HEK293 (cell line): ENCODE measurements at regions not wholly inside any gene's neighbourhood (a gene's known extent, or its start where the extent isn't known, plus 50 kb on each side); places are given as distances from the start of the nearest gene placed in this dataset.
"Not testable (repeated sequence)": the region's sequence is repeated elsewhere in the genome, so short reads cannot be mapped to it uniquely, and the experiment has no call there.

Experiments used
- CTCF ChIA-PET: fragments of 350-600 bp; formaldehyde crosslinking; extraction: SDS; loops from one replicate; lab custom pipeline; 2021; ENCODE audit warnings: antibody characterized with exemption; lab: Yijun Ruan, JAX
- POLR2A ChIA-PET: fragments of 300-600 bp; formaldehyde crosslinking; extraction: SDS; loops from one replicate; lab custom pipeline; 2020; ENCODE audit warnings: antibody characterized with exemption, inconsistent platforms; lab: Yijun Ruan, JAX
- H3K27ac ChIP-seq: fragments of 200-500 bp; sonication (Bioruptor generic); 2 replicates; pipeline ENCODE4 v1.5.1; 2014; ENCODE audit warnings: low read depth, low read length, control low read depth, inconsistent platforms; ENCODE audit errors: extremely low read depth
- H3K36me3 ChIP-seq, 2 experiments: fragments of 200-500 bp in 1 of 2; sonication (Bioruptor generic) in 1 of 2; 1 replicate in 1 of 2; 2 replicates in 1 of 2; pipeline ENCODE4 v1.5.1; 2014 to 2017; ENCODE audit warnings: inconsistent platforms in 2 of 2, low read length in 2 of 2; ENCODE audit not compliant: control insufficient read depth in 2 of 2, insufficient read depth in 1 of 2
- H3K4me1 ChIP-seq: fragments of 200-500 bp; sonication (Bioruptor generic); 2 replicates; pipeline ENCODE4 v1.5.1; 2014; ENCODE audit warnings: mild to moderate bottlenecking, low read length, inconsistent platforms; ENCODE audit not compliant: control insufficient read depth, insufficient read depth
- H3K4me3 ChIP-seq: 2 replicates; pipeline ENCODE4 v1.5.1; 2011; ENCODE audit warnings: low read depth, mild to moderate bottlenecking, control low read depth, low read length, moderate library complexity
- H3K9me3 ChIP-seq: fragments of 200-500 bp; sonication (Bioruptor generic); 2 replicates; pipeline ENCODE4 v1.5.1; 2014; ENCODE audit warnings: low read depth, low read length, inconsistent platforms; ENCODE audit not compliant: control insufficient read depth, insufficient read depth
- BCL11A ChIP-seq: fragments of 450-650 bp; formaldehyde crosslinking; IDR thresholded peaks from 2 replicates; pipeline ENCODE4 v1.5.1; 2016; ENCODE audit warnings: low read depth, missing biosample characterization, missing genetic modification characterization
- CTCF ChIP-seq: fragments of 450-650 bp; formaldehyde crosslinking; IDR thresholded peaks from 2 replicates; pipeline ENCODE4 v1.5.1; 2016; ENCODE audit warnings: missing biosample characterization, missing genetic modification characterization
- GLI2 ChIP-seq: fragments of 450-650 bp; formaldehyde crosslinking; IDR thresholded peaks from 2 replicates; pipeline ENCODE4; 2017; ENCODE audit warnings: missing biosample characterization, missing genetic modification characterization, low read depth, borderline replicate concordance
- IKZF3 ChIP-seq: fragments of 450-650 bp; IDR thresholded peaks from 2 replicates; pipeline ENCODE4 v1.5.0; 2018; ENCODE audit warnings: missing biosample characterization, mild to moderate bottlenecking, missing genetic modification characterization, moderate library complexity
- SP2 ChIP-seq: fragments of 450-650 bp; formaldehyde crosslinking; IDR thresholded peaks from 2 replicates; pipeline ENCODE4 v1.5.1; 2016; ENCODE audit warnings: missing biosample characterization, missing genetic modification characterization
- YY1 ChIP-seq: fragments of 450-650 bp; formaldehyde crosslinking; IDR thresholded peaks from 2 replicates; pipeline ENCODE4 v1.5.1; 2018; ENCODE audit warnings: missing biosample characterization, missing genetic modification characterization
- ZBTB48 ChIP-seq: fragments of 450-650 bp; formaldehyde crosslinking; IDR thresholded peaks from 2 replicates; pipeline ENCODE4 v1.5.1; 2016; ENCODE audit warnings: missing biosample characterization, missing genetic modification characterization
- ZNF10 ChIP-seq: fragments of 450-650 bp; formaldehyde crosslinking; IDR thresholded peaks from 2 replicates; pipeline ENCODE4 v1.5.1; 2017; ENCODE audit warnings: missing biosample characterization, missing genetic modification characterization
- ZNF121 ChIP-seq: fragments of 450-650 bp; formaldehyde crosslinking; IDR thresholded peaks from 2 replicates; pipeline ENCODE4 v1.5.1; 2016; ENCODE audit warnings: missing biosample characterization, missing genetic modification characterization
- ZNF174 ChIP-seq: fragments of 450-650 bp; formaldehyde crosslinking; IDR thresholded peaks from 2 replicates; pipeline ENCODE4 v1.5.0; 2017; ENCODE audit warnings: missing biosample characterization, mild to moderate bottlenecking, missing genetic modification characterization
- ZNF211 ChIP-seq: fragments of 450-650 bp; formaldehyde crosslinking; IDR thresholded peaks from 2 replicates; pipeline ENCODE4 v1.5.1; 2016; ENCODE audit warnings: low read depth, missing biosample characterization, missing genetic modification characterization
- ZNF214 ChIP-seq: fragments of 450-650 bp; formaldehyde crosslinking; IDR thresholded peaks from 2 replicates; pipeline ENCODE4 v1.5.1; 2017; ENCODE audit warnings: missing biosample characterization, mild to moderate bottlenecking, missing genetic modification characterization, borderline replicate concordance
- ZNF223 ChIP-seq: fragments of 450-650 bp; formaldehyde crosslinking; IDR thresholded peaks from 2 replicates; pipeline ENCODE4 v1.5.1; 2016; ENCODE audit warnings: missing biosample characterization, missing genetic modification characterization
- ZNF274 ChIP-seq, 2 experiments: fragments of 200-500 bp in 1 of 2; fragments of 450-650 bp in 1 of 2; sonication (Bioruptor generic) in 1 of 2; formaldehyde crosslinking in 1 of 2; IDR thresholded peaks; 2 replicates each; pipeline versions ENCODE4 v1.5.1 to v1.6.1; 2014 to 2016; ENCODE audit warnings: borderline replicate concordance in 1 of 2, inconsistent platforms in 1 of 2, low read length in 1 of 2, missing biosample characterization in 1 of 2, missing genetic modification characterization in 1 of 2
- ZNF366 ChIP-seq: fragments of 450-650 bp; formaldehyde crosslinking; conservative IDR thresholded peaks from 2 replicates; pipeline ENCODE4 v1.5.1; 2016; ENCODE audit warnings: missing biosample characterization, missing genetic modification characterization
- ZNF529 ChIP-seq: fragments of 450-650 bp; formaldehyde crosslinking; IDR thresholded peaks from 2 replicates; pipeline ENCODE4 v1.5.1; 2017; ENCODE audit warnings: missing genetic modification characterization, missing biosample characterization; ENCODE audit not compliant: insufficient replicate concordance
- ZNF530 ChIP-seq: fragments of 450-650 bp; formaldehyde crosslinking; IDR thresholded peaks from 2 replicates; pipeline ENCODE4 v1.5.1; 2016; ENCODE audit warnings: low read depth, missing biosample characterization, missing genetic modification characterization
- ZNF544 ChIP-seq: fragments of 450-650 bp; formaldehyde crosslinking; IDR thresholded peaks from 2 replicates; pipeline ENCODE4 v1.5.0; 2017; ENCODE audit warnings: missing biosample characterization, missing genetic modification characterization
- ZNF623 ChIP-seq: fragments of 450-650 bp; formaldehyde crosslinking; IDR thresholded peaks from 2 replicates; pipeline ENCODE4 v1.5.1; 2016; ENCODE audit warnings: missing biosample characterization, missing genetic modification characterization
- ZNF701 ChIP-seq: fragments of 450-650 bp; formaldehyde crosslinking; IDR thresholded peaks from 2 replicates; pipeline ENCODE4 v1.5.1; 2016; ENCODE audit warnings: missing biosample characterization, missing genetic modification characterization
- ZNF747 ChIP-seq: fragments of 450-650 bp; formaldehyde crosslinking; IDR thresholded peaks from 2 replicates; pipeline ENCODE4 v1.5.1; 2016; ENCODE audit warnings: missing biosample characterization, missing genetic modification characterization
- ZNF837 ChIP-seq: fragments of 450-650 bp; formaldehyde crosslinking; IDR thresholded peaks from 2 replicates; pipeline ENCODE4 v1.5.1; 2016; ENCODE audit warnings: missing biosample characterization, missing genetic modification characterization
- ZSCAN4 ChIP-seq: fragments of 450-650 bp; formaldehyde crosslinking; IDR thresholded peaks from 2 replicates; pipeline ENCODE4 v1.5.1; 2017; ENCODE audit warnings: missing biosample characterization, missing genetic modification characterization
- TF ChIP-seq, protein P1 (sequence below): fragments of 450-650 bp; formaldehyde crosslinking; conservative IDR thresholded peaks from 2 replicates; pipeline ENCODE4 v1.5.1; 2016; ENCODE audit warnings: low read depth, missing biosample characterization, missing genetic modification characterization

GRCh38 chr6:112478036-112478435 lies 130.9 kb downstream of the RFPL4B start:
- H3K4me3 ChIP-seq, result no peak overlapping the region
- H3K27ac ChIP-seq, result no peak overlapping the region
- POLR2A ChIA-PET, result no interaction called here
- TF ChIP-seq GLI2, result no peak
- no peak for TF ChIP-seq ZNF121 (tag by site-specific recombination)
- TF ChIP-seq ZNF274 (IDR thresholded peaks at IDR 0.05; ENCODE audit: low read length), result no peak
- TF ChIP-seq ZNF274 (tag by site-specific recombination; IDR thresholded peaks at IDR 0.05; ENCODE audit: borderline replicate concordance), result no peak
- TF ChIP-seq ZNF623, result no peak
- TF ChIP-seq ZNF701 (tag by site-specific recombination), result no peak
- TF ChIP-seq SP2 (tag by site-specific recombination), result no peak
- no peak for TF ChIP-seq ZNF544 (tag by site-specific recombination)
- TF ChIP-seq ZNF223, result no peak
- TF ChIP-seq ZNF214 (tag by site-specific recombination), result no peak
- TF ChIP-seq, all 188 proteins: peak for 0
- Histone ChIP-seq H3K9me3 (no peaks in the 10 kb centered on the region), H3K36me3 (no peaks in the 10 kb centered on the region), H3K4me1 (no peaks in the 10 kb centered on the region)
- CTCF ChIA-PET, result no interaction called here

GRCh38 chr6:112479975-112480374 lies 132.8 kb downstream of the RFPL4B start:
- H3K27ac ChIP-seq, POLR2A ChIA-PET, CTCF ChIA-PET, H3K9me3 ChIP-seq, H3K4me3 ChIP-seq, H3K4me1 ChIP-seq, H3K36me3 ChIP-seq: not testable (repeated sequence)
- TF ChIP-seq ZNF366, result 0 out of 2 replicates have a peak, but pooled peaks have one; percentile 24

GRCh38 chr6:112480553-112480952 lies 133.4 kb downstream of the RFPL4B start:
- H3K4me3 ChIP-seq, result no peak overlapping the region
- H3K27ac ChIP-seq, result no peak overlapping the region
- ChIA-PET POLR2A (no interaction called here), CTCF (no interaction called here)
- no peaks in the 10 kb centered on the region for H3K9me3 ChIP-seq
- H3K36me3 ChIP-seq, result no peaks in the 10 kb centered on the region
- H3K4me1 ChIP-seq, result no peaks in the 10 kb centered on the region
- TF ChIP-seq ZNF211 (tag by site-specific recombination), result no peak
- TF ChIP-seq YY1 (tag by site-specific recombination), result no peak
- TF ChIP-seq ZSCAN4 (tag by site-specific recombination), result no peak
- TF ChIP-seq ZNF174 (tag by site-specific recombination), result no peak
- no peak for TF ChIP-seq ZNF530
- TF ChIP-seq, protein P1, sequence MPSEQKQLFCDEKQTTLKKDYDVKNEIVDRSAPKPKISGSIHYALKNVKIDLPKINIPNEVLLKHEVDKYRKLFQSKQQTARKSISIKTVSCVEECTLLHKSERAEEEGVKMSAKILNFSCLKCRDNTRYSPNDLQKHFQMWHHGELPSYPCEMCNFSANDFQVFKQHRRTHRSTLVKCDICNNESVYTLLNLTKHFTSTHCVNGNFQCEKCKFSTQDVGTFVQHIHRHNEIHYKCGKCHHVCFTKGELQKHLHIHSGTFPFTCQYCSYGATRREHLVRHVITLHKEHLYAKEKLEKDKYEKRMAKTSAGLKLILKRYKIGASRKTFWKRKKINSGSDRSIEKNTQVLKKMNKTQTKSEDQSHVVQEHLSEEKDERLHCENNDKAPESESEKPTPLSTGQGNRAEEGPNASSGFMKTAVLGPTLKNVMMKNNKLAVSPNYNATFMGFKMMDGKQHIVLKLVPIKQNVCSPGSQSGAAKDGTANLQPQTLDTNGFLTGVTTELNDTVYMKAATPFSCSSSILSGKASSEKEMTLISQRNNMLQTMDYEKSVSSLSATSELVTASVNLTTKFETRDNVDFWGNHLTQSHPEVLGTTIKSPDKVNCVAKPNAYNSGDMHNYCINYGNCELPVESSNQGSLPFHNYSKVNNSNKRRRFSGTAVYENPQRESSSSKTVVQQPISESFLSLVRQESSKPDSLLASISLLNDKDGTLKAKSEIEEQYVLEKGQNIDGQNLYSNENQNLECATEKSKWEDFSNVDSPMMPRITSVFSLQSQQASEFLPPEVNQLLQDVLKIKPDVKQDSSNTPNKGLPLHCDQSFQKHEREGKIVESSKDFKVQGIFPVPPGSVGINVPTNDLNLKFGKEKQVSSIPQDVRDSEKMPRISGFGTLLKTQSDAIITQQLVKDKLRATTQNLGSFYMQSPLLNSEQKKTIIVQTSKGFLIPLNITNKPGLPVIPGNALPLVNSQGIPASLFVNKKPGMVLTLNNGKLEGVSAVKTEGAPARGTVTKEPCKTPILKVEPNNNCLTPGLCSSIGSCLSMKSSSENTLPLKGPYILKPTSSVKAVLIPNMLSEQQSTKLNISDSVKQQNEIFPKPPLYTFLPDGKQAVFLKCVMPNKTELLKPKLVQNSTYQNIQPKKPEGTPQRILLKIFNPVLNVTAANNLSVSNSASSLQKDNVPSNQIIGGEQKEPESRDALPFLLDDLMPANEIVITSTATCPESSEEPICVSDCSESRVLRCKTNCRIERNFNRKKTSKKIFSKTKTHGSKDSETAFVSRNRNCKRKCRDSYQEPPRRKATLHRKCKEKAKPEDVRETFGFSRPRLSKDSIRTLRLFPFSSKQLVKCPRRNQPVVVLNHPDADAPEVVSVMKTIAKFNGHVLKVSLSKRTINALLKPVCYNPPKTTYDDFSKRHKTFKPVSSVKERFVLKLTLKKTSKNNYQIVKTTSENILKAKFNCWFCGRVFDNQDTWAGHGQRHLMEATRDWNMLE (tag by site-specific recombination), result no peak
- TF ChIP-seq ZNF747 (tag by site-specific recombination), result no peak
- TF ChIP-seq BCL11A (tag by site-specific recombination), result no peak
- TF ChIP-seq IKZF3 (tag by site-specific recombination), result no peak
- TF ChIP-seq GLI2, result no peak
- TF ChIP-seq ZNF10 (tag by site-specific recombination), result no peak
- no peak for TF ChIP-seq ZNF529 (tag by site-specific recombination)
- no peak for TF ChIP-seq ZNF837 (tag by site-specific recombination)
- TF ChIP-seq CTCF (tag by site-specific recombination), result no peak
- no peak for TF ChIP-seq ZBTB48 (tag by site-specific recombination)
